ENCODE measurements at regions not wholly inside any gene's neighbourhood (a gene's known extent, or its start where the extent isn't known, plus 50 kb on each side); places are given as distances from the start of the nearest gene placed in this dataset.
"Not testable (repeated sequence)": the region's sequence is repeated elsewhere in the genome, so short reads cannot be mapped to it uniquely, and the experiment has no call there.

- in situ Hi-C loops (cut with HindIII; ENCODE audit: low pct_unique_long_range_greater_than_20kb, low sequenced_read_pairs): no loop called here
- DNase-seq (ENCODE audit: low read depth in 1 of 2, low spot score in 1 of 2): peak in 1 of 2 experiments; percentile 52
- TF ChIP-seq JUND (IDR thresholded peaks at IDR 0.05; ENCODE audit: low read depth): no peak
Measured at GRCh38 chr9:89687188-89687587, 82.4 kb downstream of the GADD45G start.

- in situ Hi-C loops (cut with HindIII; ENCODE audit: low pct_unique_long_range_greater_than_20kb, low sequenced_read_pairs): no loop called here
- DNase-seq (ENCODE audit: low read depth in 1 of 2, low spot score in 1 of 2): no peak
- TF ChIP-seq JUND (IDR thresholded peaks at IDR 0.05; ENCODE audit: low read depth): no peak
Measured at GRCh38 chr9:89687848-89688247, 83.0 kb downstream of the GADD45G start.

GRCh38 chr9:89689321-89689720 lies 84.5 kb downstream of the GADD45G start:
- in situ Hi-C loops (cut with HindIII; ENCODE audit: low pct_unique_long_range_greater_than_20kb, low sequenced_read_pairs); DNase-seq (ENCODE audit: low read depth in 1 of 2, low spot score in 1 of 2): not testable (repeated sequence)

GRCh38 chr9:89690334-89690912 lies 85.6 kb downstream of the GADD45G start:
- TF ChIP-seq JUND (IDR thresholded peaks at IDR 0.05; ENCODE audit: low read depth): no peak
- no peak for DNase-seq (ENCODE audit: low read depth in 1 of 2, low spot score in 1 of 2)
- in situ Hi-C loops (cut with HindIII; ENCODE audit: low pct_unique_long_range_greater_than_20kb, low sequenced_read_pairs): no loop called here

GRCh38 chr9:89695441-89695891 lies 90.7 kb downstream of the GADD45G start:
- in situ Hi-C loops (cut with HindIII; ENCODE audit: low pct_unique_long_range_greater_than_20kb, low sequenced_read_pairs): no loop called here
- no peak for DNase-seq (ENCODE audit: low read depth in 1 of 2, low spot score in 1 of 2)

GRCh38 chr9:89695979-89696378 lies 91.2 kb downstream of the GADD45G start:
- DNase-seq (ENCODE audit: low read depth in 1 of 2, low spot score in 1 of 2); in situ Hi-C loops (cut with HindIII; ENCODE audit: low pct_unique_long_range_greater_than_20kb, low sequenced_read_pairs): not testable (repeated sequence)

More at GRCh38 chr9:89695441-89695891, 90.7 kb downstream of the GADD45G start:
- no peak for TF ChIP-seq JUND (IDR thresholded peaks at IDR 0.05; ENCODE audit: low read depth)

GRCh38 chr9:89696780-89697179 lies 92.0 kb downstream of the GADD45G start:
- in situ Hi-C loops (cut with HindIII; ENCODE audit: low pct_unique_long_range_greater_than_20kb, low sequenced_read_pairs): no loop called here
- DNase-seq (ENCODE audit: low read depth in 1 of 2, low spot score in 1 of 2): no peak
- TF ChIP-seq JUND (IDR thresholded peaks at IDR 0.05; ENCODE audit: low read depth): no peak

GRCh38 chr9:89697553-89697952 lies 92.7 kb downstream of the GADD45G start:
- in situ Hi-C loops (cut with HindIII; ENCODE audit: low pct_unique_long_range_greater_than_20kb, low sequenced_read_pairs): no loop called here
- no peak for TF ChIP-seq JUND (IDR thresholded peaks at IDR 0.05; ENCODE audit: low read depth)
- no peak for DNase-seq (ENCODE audit: low read depth in 1 of 2, low spot score in 1 of 2)

- in situ Hi-C loops (cut with HindIII; ENCODE audit: low pct_unique_long_range_greater_than_20kb, low sequenced_read_pairs): no loop called here
Measured at GRCh38 chr9:89698411-89699005, 93.7 kb downstream of the GADD45G start.

GRCh38 chr9:89699646-89700045 lies 94.8 kb downstream of the GADD45G start:
- in situ Hi-C loops (cut with HindIII; ENCODE audit: low pct_unique_long_range_greater_than_20kb, low sequenced_read_pairs): no loop called here
- no peak for DNase-seq (ENCODE audit: low read depth in 1 of 2, low spot score in 1 of 2)
- TF ChIP-seq JUND (IDR thresholded peaks at IDR 0.05; ENCODE audit: low read depth): no peak

More at GRCh38 chr9:89698411-89699005, 93.7 kb downstream of the GADD45G start:
- TF ChIP-seq JUND (IDR thresholded peaks at IDR 0.05; ENCODE audit: low read depth): no peak
- no peak for DNase-seq (ENCODE audit: low read depth in 1 of 2, low spot score in 1 of 2)

- in situ Hi-C loops (cut with HindIII; ENCODE audit: low pct_unique_long_range_greater_than_20kb, low sequenced_read_pairs): no loop called here
- DNase-seq (ENCODE audit: low read depth in 1 of 2, low spot score in 1 of 2): no peak
- TF ChIP-seq JUND (IDR thresholded peaks at IDR 0.05; ENCODE audit: low read depth): no peak
Measured at GRCh38 chr9:89701221-89701798, 96.5 kb downstream of the GADD45G start.

GRCh38 chr9:89702401-89702800 lies 97.6 kb downstream of the GADD45G start:
- no peak for TF ChIP-seq JUND (IDR thresholded peaks at IDR 0.05; ENCODE audit: low read depth)
- in situ Hi-C loops (cut with HindIII; ENCODE audit: low pct_unique_long_range_greater_than_20kb, low sequenced_read_pairs): no loop called here
- DNase-seq (ENCODE audit: low read depth in 1 of 2, low spot score in 1 of 2): no peak

GRCh38 chr9:89705651-89706050 lies 100.8 kb downstream of the GADD45G start:
- in situ Hi-C loops (cut with HindIII; ENCODE audit: low pct_unique_long_range_greater_than_20kb, low sequenced_read_pairs): no loop called here
- DNase-seq (ENCODE audit: low read depth in 1 of 2, low spot score in 1 of 2): no peak
- no peak for TF ChIP-seq JUND (IDR thresholded peaks at IDR 0.05; ENCODE audit: low read depth)
